Peyer's patch (tissue), 4 donors: ENCODE measurements at regions not wholly inside any gene's neighbourhood (a gene's known extent, or its start where the extent isn't known, plus 50 kb on each side); places are given as distances from the start of the nearest gene placed in this dataset.

Experiments
- CTCF ChIP-seq, 6 experiments: fragments of 450-650 bp in 4 of 6; fragments of 200-600 bp in 2 of 6; sonication (generic) in 1 of 6; IDR thresholded peaks; one replicate each; pipeline ENCODE4 v1.5.1; 2017 to 2019; ENCODE audit warnings: antibody characterized with exemption in 6 of 6, mild to moderate bottlenecking in 3 of 6, moderate library complexity in 1 of 6
- POLR2A ChIP-seq, 2 donors: fragments of 450-650 bp; IDR thresholded peaks; one replicate each; pipeline ENCODE4 v1.5.1; 2017; ENCODE audit warnings: antibody characterized with exemption in 2 of 2, mild to moderate bottlenecking in 2 of 2, moderate library complexity in 2 of 2

- TF ChIP-seq CTCF (IDR thresholded peaks at IDR 0.05) (no peak), POLR2A (IDR thresholded peaks at IDR 0.05) (no peak)
Measured at GRCh38 chr17:51467336-51467735, 207.0 kb downstream of the UTP18 start.
